AG09309 (cell line): ENCODE measurements at regions not wholly inside any gene's neighbourhood (a gene's known extent, or its start where the extent isn't known, plus 50 kb on each side); places are given as distances from the start of the nearest gene placed in this dataset.

Source experiments
- DNase-seq: peaks from one replicate; pipeline ENCODE4 v3.0.0-alpha.2; 2010; ENCODE audit warnings: low read depth
- H3K4me3 ChIP-seq: 2 replicates; pipeline ENCODE4 v1.5.1; 2011; ENCODE audit warnings: mild to moderate bottlenecking, low read depth, low read length, moderate library complexity; ENCODE audit not compliant: control insufficient read depth
- CTCF ChIP-seq: IDR thresholded peaks from 2 replicates; pipeline ENCODE4 v1.5.1; 2011; ENCODE audit warnings: mild to moderate bottlenecking, low read depth, low read length, inconsistent platforms; ENCODE audit not compliant: insufficient read depth, control insufficient read depth; ENCODE audit errors: missing control alignments

DNA sequence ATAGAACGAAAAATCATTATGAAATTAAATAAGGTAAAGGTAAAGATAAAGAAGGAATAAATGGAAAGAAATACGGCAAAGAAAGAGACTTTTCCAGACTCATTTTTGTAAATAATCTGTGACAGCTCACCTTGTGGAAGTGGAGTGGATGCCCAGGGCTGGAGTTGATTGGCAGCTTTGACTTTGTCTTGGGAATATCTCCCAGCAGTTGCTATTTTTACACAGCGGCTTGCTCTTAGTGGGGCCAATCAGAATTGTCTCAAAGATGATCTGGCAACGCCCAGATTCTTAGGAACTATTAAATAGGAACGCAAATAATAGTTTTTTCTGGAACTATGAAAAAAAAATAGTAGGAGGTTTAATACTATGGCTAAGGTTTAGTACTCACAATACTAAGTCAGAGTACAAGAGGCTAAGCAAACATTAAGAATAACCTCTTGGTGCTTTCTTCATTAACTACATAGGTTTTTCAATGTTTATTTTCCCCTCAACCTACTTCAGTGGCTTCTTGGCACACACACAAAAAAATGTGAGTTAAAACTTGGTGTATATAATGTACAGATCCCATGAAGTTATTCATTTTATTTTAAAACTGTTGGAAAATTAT is 132.7 kb downstream of the TRAM1L1 start:
- DNase-seq = no peak
- H3K4me3 ChIP-seq = no peak overlapping the region
- TF ChIP-seq CTCF = no peak

GRCh38 chr4:116949856-116950255 is 135.5 kb downstream of the TRAM1L1 start:
- TF ChIP-seq CTCF = no peak
- no peak overlapping the region for H3K4me3 ChIP-seq
- DNase-seq = no peak

DNA sequence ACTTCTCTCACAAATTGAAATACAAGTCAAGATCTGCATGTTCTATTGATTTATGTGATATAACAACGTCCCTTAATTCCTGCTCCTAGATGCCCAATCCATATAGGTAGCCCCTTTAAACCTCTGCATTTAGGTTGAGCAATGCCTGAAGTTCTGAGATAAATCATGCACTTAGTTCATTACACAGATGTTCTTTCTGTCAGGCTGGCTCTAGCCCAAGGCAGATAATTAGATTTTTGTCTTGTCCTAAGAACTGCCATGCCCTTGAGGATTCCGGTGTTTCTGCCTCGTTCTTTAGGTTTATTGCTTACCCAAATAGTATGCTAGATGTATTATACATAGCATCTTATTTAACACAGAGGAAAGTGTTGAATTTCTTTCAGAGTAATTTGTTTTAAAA is 143.1 kb downstream of the TRAM1L1 start:
- no peak for DNase-seq
- H3K4me3 ChIP-seq = no peak overlapping the region
- no peak for TF ChIP-seq CTCF

- DNase-seq = no peak
- no peak for TF ChIP-seq CTCF
- H3K4me3 ChIP-seq = no peak overlapping the region
Observed at GRCh38 chr4:116930329-116930728, 155.0 kb downstream of the TRAM1L1 start.

DNA sequence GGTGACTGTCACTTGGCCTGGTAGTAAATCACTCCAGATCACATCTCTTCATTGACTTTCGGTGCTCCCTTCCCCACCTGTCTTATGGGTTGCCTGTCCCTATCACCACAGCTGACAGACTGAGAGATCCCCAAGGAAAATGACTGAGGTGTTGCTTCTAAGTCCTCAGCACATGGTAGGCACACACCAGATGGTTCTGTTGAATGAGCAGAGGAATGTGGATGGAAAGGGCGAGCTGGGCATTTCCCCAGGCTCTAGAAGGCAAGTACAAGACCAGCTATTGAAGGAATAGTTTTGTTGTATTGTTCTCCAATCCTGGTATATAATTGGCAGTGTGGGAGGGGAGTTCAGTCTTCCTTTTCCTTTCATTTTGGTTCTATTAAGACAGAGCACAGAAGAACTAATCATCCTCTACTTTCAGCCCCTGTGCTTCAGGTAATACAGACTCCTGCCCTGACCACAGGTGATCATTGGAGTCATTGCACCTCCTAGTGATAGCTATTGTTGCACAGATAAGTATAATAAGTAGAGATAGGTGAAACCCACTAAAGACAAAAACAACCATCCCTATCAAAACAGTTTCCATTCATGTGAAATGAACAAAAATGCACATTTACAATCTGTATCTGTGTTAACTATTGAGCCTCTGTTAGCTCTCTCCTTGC is 158.6 kb downstream of the TRAM1L1 start:
- no peak for TF ChIP-seq CTCF

DNA sequence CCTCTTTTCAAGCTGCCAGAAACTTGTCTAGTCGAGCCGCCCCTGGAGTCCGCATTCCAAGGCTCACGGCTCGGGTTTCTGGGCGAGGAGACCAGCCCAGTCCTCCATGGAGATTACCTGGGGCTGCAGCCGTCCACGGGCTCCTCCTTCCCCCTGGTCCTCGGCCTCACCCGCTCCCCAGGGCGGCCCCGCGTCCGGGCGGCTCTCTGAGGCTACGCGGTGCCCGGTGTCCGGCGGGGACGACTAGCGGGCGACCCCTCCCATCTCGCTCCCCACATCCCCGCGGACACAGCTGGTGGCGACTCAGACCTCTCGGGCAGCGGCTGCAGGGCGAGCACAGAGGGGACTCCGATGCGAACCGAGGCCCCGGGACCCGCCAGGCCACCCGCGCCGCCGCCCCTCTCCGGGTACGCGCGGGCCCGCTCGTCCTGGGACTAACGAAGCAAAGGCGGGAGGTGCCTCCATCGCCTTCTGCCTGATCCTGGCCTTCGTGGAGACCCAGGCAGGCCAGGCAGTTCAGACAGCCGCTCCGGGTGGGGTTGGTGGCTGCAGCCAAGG is 159.4 kb downstream of the TRAM1L1 start:
- TF ChIP-seq CTCF = no peak
- DNase-seq = no peak
- H3K4me3 ChIP-seq = no peak overlapping the region

More for the DNA sequence above, 158.6 kb downstream of the TRAM1L1 start:
- H3K4me3 ChIP-seq = no peak overlapping the region
- DNase-seq = no peak
